HCT116 (cell line): ENCODE measurements at regions not wholly inside any gene's neighbourhood (a gene's known extent, or its start where the extent isn't known, plus 50 kb on each side); places are given as distances from the start of the nearest gene placed in this dataset.

Experiments
- ATAC-seq: fragments of 200-7000 bp; cut with Tn5 transposase; 2 replicates; pipeline ENCODE4 v1.9.1; 2020; ENCODE audit warnings: mild to moderate bottlenecking, moderate library complexity
- BruUV-seq: library from RNA; stranded (reverse); fragments of 400-500 nt; replicated peaks from 2 replicates; lab custom pipeline; 2021; lab: Mats Ljungman, UMichigan
- CTCF ChIA-PET: fragments of 300-600 bp; sonication (Branson Sonifier 250); formaldehyde crosslinking; loops from one replicate; lab custom pipeline; 2021; ENCODE audit warnings: antibody characterized with exemption; lab: Charles Lee
- POLR2A ChIA-PET: fragments of 300-600, 350-600 bp; sonication (Branson Sonifier 250); formaldehyde crosslinking; loops from one replicate; lab custom pipeline; 2021; ENCODE audit warnings: antibody characterized with exemption; lab: Charles Lee
- RAD21 ChIA-PET, 2 experiments: fragments of 300-600 bp; sonication (Branson Sonifier 250); formaldehyde crosslinking; loops; one replicate each; lab custom pipeline; 2023; ENCODE audit warnings: low total read pairs in 2 of 2; ENCODE audit not compliant: uncharacterized antibody in 2 of 2, unreplicated experiment in 2 of 2, low non-redundant PET in 1 of 2; lab: Charles Lee
- DNase-seq: peaks from one replicate; pipeline ENCODE4 v3.0.0-alpha.2; 2010; ENCODE audit warnings: low read depth, low spot score
- H2AFZ ChIP-seq: fragments of 200-600 bp; shearing (Covaris generic), sonication (generic); 2 replicates; pipeline ENCODE4 v1.6.1; 2017; ENCODE audit warnings: low read depth, mixed run types, mixed read lengths, antibody characterized with exemption, low read length; ENCODE audit not compliant: poor library complexity, severe bottlenecking
- H3K27ac ChIP-seq: 2 replicates; pipeline ENCODE4 v1.5.1; 2012; ENCODE audit warnings: low read depth, low read length
- H3K27me3 ChIP-seq: fragments of 200-600 bp; sonication (generic); 2 replicates; pipeline ENCODE4 v1.6.1; 2016; ENCODE audit warnings: mixed run types, low read length, mixed read lengths; ENCODE audit not compliant: insufficient read depth
- H3K36me3 ChIP-seq, 2 experiments: fragments of 200-500 bp in 1 of 2; fragments of 200-600 bp in 1 of 2; sonication (Bioruptor generic) in 1 of 2; sonication (generic) in 1 of 2; 2 replicates each; pipeline versions ENCODE4 v1.5.1 to v1.6.1; 2014 to 2016; ENCODE audit warnings: low read length in 2 of 2, inconsistent platforms in 1 of 2, mixed read lengths in 1 of 2, mixed run types in 1 of 2; ENCODE audit not compliant: insufficient read depth in 2 of 2, control insufficient read depth in 1 of 2
- H3K4me1 ChIP-seq, 2 experiments: fragments of 200-600 bp in 1 of 2; sonication (generic) in 1 of 2; 2 replicates each; pipeline versions ENCODE4 v1.5.1 to v1.6.1; 2012 to 2017; ENCODE audit warnings: low read length in 2 of 2, inconsistent platforms in 1 of 2, mild to moderate bottlenecking in 1 of 2, mixed read lengths in 1 of 2, mixed run types in 1 of 2, moderate library complexity in 1 of 2; ENCODE audit not compliant: insufficient read depth in 2 of 2, control insufficient read depth in 1 of 2
- H3K4me2 ChIP-seq: fragments of 200-600 bp; sonication (generic); 2 replicates; pipeline ENCODE4 v1.6.1; 2017; ENCODE audit warnings: mixed run types, low read length, mixed read lengths
- H3K4me3 ChIP-seq, 2 experiments: fragments of 200-600 bp in 1 of 2; sonication (generic) in 1 of 2; replicated peaks in 1 of 2; 2 replicates each; pipeline ENCODE4 v1.5.1; 2011 to 2016; ENCODE audit warnings: low read length in 2 of 2, control low read depth in 1 of 2, low read depth in 1 of 2, mild to moderate bottlenecking in 1 of 2, mixed read lengths in 1 of 2, mixed run types in 1 of 2
- H3K79me2 ChIP-seq: fragments of 200-600 bp; sonication (generic); 2 replicates; pipeline ENCODE4 v1.6.1; 2017; ENCODE audit warnings: mild to moderate bottlenecking, mixed run types, low read length, moderate library complexity, mixed read lengths; ENCODE audit not compliant: insufficient read depth
- H3K9ac ChIP-seq: fragments of 200-600 bp; sonication (generic); 2 replicates; pipeline ENCODE4 v1.6.1; 2016; ENCODE audit warnings: low read length, mixed read lengths
- H3K9me2 ChIP-seq: fragments of 200-600 bp; sonication (generic), shearing (Covaris generic); 2 replicates; pipeline ENCODE4 v1.6.1; 2017; ENCODE audit warnings: mixed run types, mild to moderate bottlenecking, moderate library complexity; ENCODE audit not compliant: insufficient read depth
- H3K9me3 ChIP-seq, 2 experiments: fragments of 200-500 bp in 1 of 2; fragments of 200-600 bp in 1 of 2; sonication (Bioruptor generic) in 1 of 2; sonication (generic) in 1 of 2; 2 replicates each; pipeline ENCODE4 v1.6.1; 2014 to 2017; ENCODE audit warnings: low read length in 2 of 2, mixed read lengths in 2 of 2, inconsistent platforms in 1 of 2, low read depth in 1 of 2, mild to moderate bottlenecking in 1 of 2, mixed run types in 1 of 2, moderate library complexity in 1 of 2; ENCODE audit not compliant: control insufficient read depth in 1 of 2, insufficient read depth in 1 of 2
- H4K20me1 ChIP-seq: fragments of 200-600 bp; sonication (generic), shearing (Covaris generic); 2 replicates; pipeline ENCODE4 v1.6.1; 2017; ENCODE audit warnings: mixed run types, mild to moderate bottlenecking, moderate library complexity; ENCODE audit not compliant: insufficient read depth
- CBX3 ChIP-seq: IDR thresholded peaks from 2 replicates; pipeline ENCODE4 v1.6.1; 2012; ENCODE audit warnings: low read depth
- CEBPB ChIP-seq: IDR thresholded peaks from 2 replicates; pipeline ENCODE4 v1.6.1; 2012; ENCODE audit warnings: low read depth
- EGR1 ChIP-seq: IDR thresholded peaks from 2 replicates; pipeline ENCODE4 v1.6.1; 2012; ENCODE audit warnings: low read depth
- EZH2 ChIP-seq: fragments of 200-600 bp; sonication (generic); IDR thresholded peaks from 2 replicates; pipeline ENCODE4 v1.6.1; 2017; ENCODE audit warnings: antibody characterized with exemption, mixed run types
- EZH2phosphoT487 ChIP-seq: fragments of 200-600 bp; IDR thresholded peaks from 2 replicates; pipeline ENCODE4 v1.6.1; 2018; ENCODE audit warnings: antibody characterized with exemption, borderline replicate concordance
- FOSL1 ChIP-seq: IDR thresholded peaks from 2 replicates; pipeline ENCODE4 v1.6.1; 2012; ENCODE audit warnings: low read depth
- JUND ChIP-seq: IDR thresholded peaks from 2 replicates; pipeline ENCODE4 v1.6.1; 2012
- POLR2A ChIP-seq: IDR thresholded peaks from 2 replicates; pipeline ENCODE4 v1.7.0; 2011; ENCODE audit warnings: borderline replicate concordance; ENCODE audit not compliant: insufficient read depth, insufficient read length; ENCODE audit errors: extremely low read depth
- SIN3A ChIP-seq: IDR thresholded peaks from 2 replicates; pipeline ENCODE4 v1.6.1; 2012; ENCODE audit warnings: low read depth
- SP1 ChIP-seq: IDR thresholded peaks from 2 replicates; pipeline ENCODE4 v1.6.1; 2012; ENCODE audit warnings: low read depth
- TCF7L2 ChIP-seq: IDR thresholded peaks from 2 replicates; pipeline ENCODE4 v1.7.0; 2011; ENCODE audit warnings: borderline replicate concordance, inconsistent platforms; ENCODE audit not compliant: insufficient read depth, insufficient read length; ENCODE audit errors: extremely low read depth
- ZNF274 ChIP-seq: fragments of 200-500 bp; sonication (Bioruptor generic); IDR thresholded peaks from 2 replicates; pipeline ENCODE4 v1.6.1; 2014; ENCODE audit warnings: mild to moderate bottlenecking, low read depth, low read length, inconsistent platforms
- intact Hi-C: fragments of 100-400 bp; cut with micrococcal nuclease; formaldehyde crosslinking; loops from 2 replicates; pipeline ENCODE4 v1.10.0; 2022
- TF ChIP-seq, protein P1 (sequence below), 3 experiments: fragments of 200-600 bp in 1 of 3; sonication (generic) in 1 of 3; IDR thresholded peaks in 2 of 3; conservative IDR thresholded peaks in 1 of 3; 2 replicates each; pipeline ENCODE4 v1.5.1; 2012 to 2017; ENCODE audit warnings: low read depth in 2 of 3, low read length in 2 of 3, antibody characterized with exemption in 1 of 3, borderline replicate concordance in 1 of 3, control low read depth in 1 of 3, mild to moderate bottlenecking in 1 of 3, mixed read lengths in 1 of 3, mixed run types in 1 of 3, moderate library complexity in 1 of 3; ENCODE audit not compliant: insufficient read depth in 1 of 3
- TF ChIP-seq, protein P2 (sequence below): IDR thresholded peaks from 2 replicates; pipeline ENCODE4 v1.6.1; 2012
- TF ChIP-seq, protein P3 (sequence below): IDR thresholded peaks from 2 replicates; pipeline ENCODE4 v1.6.1; 2012; ENCODE audit warnings: low read depth
- TF ChIP-seq, protein P4 (sequence below): IDR thresholded peaks from 2 replicates; pipeline ENCODE4 v1.6.1; 2012
- TF ChIP-seq, protein P5 (sequence below): IDR thresholded peaks from 2 replicates; pipeline ENCODE4 v1.6.1; 2011; ENCODE audit warnings: mild to moderate bottlenecking, low read length, moderate library complexity; ENCODE audit not compliant: insufficient replicate concordance; ENCODE audit errors: extremely low read depth

DNA sequence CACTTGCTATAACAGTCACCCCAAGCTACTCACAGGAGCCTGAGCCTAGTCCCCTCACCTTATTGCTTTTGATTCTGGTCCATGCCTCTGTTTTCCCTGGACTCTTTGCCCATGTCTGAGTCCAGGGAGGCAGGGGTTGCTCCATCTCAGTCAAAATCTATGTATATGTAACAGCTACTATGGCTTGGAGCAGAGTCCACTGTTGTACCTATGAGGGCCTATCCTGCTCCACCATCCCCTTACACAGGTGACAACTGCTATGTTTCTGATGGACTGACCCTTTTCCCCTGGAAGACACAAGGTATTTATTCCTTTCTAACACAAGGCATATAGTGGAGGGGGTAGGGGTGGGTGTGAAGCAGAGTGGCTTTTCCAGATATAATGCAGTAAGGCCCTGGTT, 119.6 kb downstream of the VPREB1 start:
- no peak overlapping the region for H2AFZ ChIP-seq
- ChIA-PET POLR2A (no interaction called here), RAD21 (no interaction called here), CTCF (no interaction called here)
- H3K4me2 ChIP-seq = no peak overlapping the region
- no peak overlapping the region for H3K9ac ChIP-seq
- no peaks in the 10 kb centered on the region for H3K79me2 ChIP-seq
- no peak overlapping the region for H3K27ac ChIP-seq
- H3K27me3 ChIP-seq = peaks cover 52% of the 10 kb centered on the region
- no peaks in the 10 kb centered on the region for H4K20me1 ChIP-seq
- no peaks in the 10 kb centered on the region for H3K9me3 ChIP-seq
- ATAC-seq (no peak), DNase-seq (no peak)
- BruUV-seq = no TSS peak
- TF ChIP-seq, protein P1, sequence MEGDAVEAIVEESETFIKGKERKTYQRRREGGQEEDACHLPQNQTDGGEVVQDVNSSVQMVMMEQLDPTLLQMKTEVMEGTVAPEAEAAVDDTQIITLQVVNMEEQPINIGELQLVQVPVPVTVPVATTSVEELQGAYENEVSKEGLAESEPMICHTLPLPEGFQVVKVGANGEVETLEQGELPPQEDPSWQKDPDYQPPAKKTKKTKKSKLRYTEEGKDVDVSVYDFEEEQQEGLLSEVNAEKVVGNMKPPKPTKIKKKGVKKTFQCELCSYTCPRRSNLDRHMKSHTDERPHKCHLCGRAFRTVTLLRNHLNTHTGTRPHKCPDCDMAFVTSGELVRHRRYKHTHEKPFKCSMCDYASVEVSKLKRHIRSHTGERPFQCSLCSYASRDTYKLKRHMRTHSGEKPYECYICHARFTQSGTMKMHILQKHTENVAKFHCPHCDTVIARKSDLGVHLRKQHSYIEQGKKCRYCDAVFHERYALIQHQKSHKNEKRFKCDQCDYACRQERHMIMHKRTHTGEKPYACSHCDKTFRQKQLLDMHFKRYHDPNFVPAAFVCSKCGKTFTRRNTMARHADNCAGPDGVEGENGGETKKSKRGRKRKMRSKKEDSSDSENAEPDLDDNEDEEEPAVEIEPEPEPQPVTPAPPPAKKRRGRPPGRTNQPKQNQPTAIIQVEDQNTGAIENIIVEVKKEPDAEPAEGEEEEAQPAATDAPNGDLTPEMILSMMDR (IDR thresholded peaks at IDR 0.05 in 2 of 3, conservative IDR thresholded peaks at IDR 0.05 in 1 of 3; ENCODE audit: borderline replicate concordance in 1 of 3, insufficient read depth in 1 of 3, low read depth in 2 of 3, low read length in 2 of 3) = no peak
- no peak for TF ChIP-seq CEBPB
- TF ChIP-seq JUND = no peak
- no peak for TF ChIP-seq EZH2
- TF ChIP-seq, protein P2, sequence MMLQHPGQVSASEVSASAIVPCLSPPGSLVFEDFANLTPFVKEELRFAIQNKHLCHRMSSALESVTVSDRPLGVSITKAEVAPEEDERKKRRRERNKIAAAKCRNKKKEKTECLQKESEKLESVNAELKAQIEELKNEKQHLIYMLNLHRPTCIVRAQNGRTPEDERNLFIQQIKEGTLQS = no peak
- TF ChIP-seq SP1 = no peak
- TF ChIP-seq EGR1 = no peak
- TF ChIP-seq SIN3A = no peak
- TF ChIP-seq CBX3 = no peak
- no peak for TF ChIP-seq FOSL1
- TF ChIP-seq, protein P3, sequence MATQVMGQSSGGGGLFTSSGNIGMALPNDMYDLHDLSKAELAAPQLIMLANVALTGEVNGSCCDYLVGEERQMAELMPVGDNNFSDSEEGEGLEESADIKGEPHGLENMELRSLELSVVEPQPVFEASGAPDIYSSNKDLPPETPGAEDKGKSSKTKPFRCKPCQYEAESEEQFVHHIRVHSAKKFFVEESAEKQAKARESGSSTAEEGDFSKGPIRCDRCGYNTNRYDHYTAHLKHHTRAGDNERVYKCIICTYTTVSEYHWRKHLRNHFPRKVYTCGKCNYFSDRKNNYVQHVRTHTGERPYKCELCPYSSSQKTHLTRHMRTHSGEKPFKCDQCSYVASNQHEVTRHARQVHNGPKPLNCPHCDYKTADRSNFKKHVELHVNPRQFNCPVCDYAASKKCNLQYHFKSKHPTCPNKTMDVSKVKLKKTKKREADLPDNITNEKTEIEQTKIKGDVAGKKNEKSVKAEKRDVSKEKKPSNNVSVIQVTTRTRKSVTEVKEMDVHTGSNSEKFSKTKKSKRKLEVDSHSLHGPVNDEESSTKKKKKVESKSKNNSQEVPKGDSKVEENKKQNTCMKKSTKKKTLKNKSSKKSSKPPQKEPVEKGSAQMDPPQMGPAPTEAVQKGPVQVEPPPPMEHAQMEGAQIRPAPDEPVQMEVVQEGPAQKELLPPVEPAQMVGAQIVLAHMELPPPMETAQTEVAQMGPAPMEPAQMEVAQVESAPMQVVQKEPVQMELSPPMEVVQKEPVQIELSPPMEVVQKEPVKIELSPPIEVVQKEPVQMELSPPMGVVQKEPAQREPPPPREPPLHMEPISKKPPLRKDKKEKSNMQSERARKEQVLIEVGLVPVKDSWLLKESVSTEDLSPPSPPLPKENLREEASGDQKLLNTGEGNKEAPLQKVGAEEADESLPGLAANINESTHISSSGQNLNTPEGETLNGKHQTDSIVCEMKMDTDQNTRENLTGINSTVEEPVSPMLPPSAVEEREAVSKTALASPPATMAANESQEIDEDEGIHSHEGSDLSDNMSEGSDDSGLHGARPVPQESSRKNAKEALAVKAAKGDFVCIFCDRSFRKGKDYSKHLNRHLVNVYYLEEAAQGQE = no peak
- TF ChIP-seq, protein P4, sequence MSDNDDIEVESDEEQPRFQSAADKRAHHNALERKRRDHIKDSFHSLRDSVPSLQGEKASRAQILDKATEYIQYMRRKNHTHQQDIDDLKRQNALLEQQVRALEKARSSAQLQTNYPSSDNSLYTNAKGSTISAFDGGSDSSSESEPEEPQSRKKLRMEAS = no peak
- TF ChIP-seq, protein P5, sequence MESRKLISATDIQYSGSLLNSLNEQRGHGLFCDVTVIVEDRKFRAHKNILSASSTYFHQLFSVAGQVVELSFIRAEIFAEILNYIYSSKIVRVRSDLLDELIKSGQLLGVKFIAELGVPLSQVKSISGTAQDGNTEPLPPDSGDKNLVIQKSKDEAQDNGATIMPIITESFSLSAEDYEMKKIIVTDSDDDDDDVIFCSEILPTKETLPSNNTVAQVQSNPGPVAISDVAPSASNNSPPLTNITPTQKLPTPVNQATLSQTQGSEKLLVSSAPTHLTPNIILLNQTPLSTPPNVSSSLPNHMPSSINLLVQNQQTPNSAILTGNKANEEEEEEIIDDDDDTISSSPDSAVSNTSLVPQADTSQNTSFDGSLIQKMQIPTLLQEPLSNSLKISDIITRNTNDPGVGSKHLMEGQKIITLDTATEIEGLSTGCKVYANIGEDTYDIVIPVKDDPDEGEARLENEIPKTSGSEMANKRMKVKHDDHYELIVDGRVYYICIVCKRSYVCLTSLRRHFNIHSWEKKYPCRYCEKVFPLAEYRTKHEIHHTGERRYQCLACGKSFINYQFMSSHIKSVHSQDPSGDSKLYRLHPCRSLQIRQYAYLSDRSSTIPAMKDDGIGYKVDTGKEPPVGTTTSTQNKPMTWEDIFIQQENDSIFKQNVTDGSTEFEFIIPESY = no peak
- no peak for TF ChIP-seq EZH2phosphoT487
- TF ChIP-seq ZNF274 = no peak
- TF ChIP-seq POLR2A = no peak
- no peak for TF ChIP-seq TCF7L2
- no peaks in the 10 kb centered on the region for H3K36me3 ChIP-seq
- intact Hi-C loops = no loop called here
- no peak overlapping the region for H3K4me3 ChIP-seq
- H3K9me2 ChIP-seq = no peaks in the 10 kb centered on the region
- no peaks in the 10 kb centered on the region for H3K4me1 ChIP-seq
